Colonic mucosa (tissue), 4 donors: ENCODE measurements at regions not wholly inside any gene's neighbourhood (a gene's known extent, or its start where the extent isn't known, plus 50 kb on each side); places are given as distances from the start of the nearest gene placed in this dataset.

Source experiments
- DNase-seq: peaks from one replicate; pipeline ENCODE4 v3.0.0-alpha.2; 2020
- H3K27ac ChIP-seq: fragments of 200-600 bp; one replicate; pipeline ENCODE4 v1.8.0; 2021
- H3K27me3 ChIP-seq: fragments of 200-600 bp; one replicate; pipeline ENCODE4 v1.8.0; 2021
- H3K36me3 ChIP-seq: fragments of 200-600 bp; one replicate; pipeline ENCODE4 v1.8.0; 2021
- H3K4me1 ChIP-seq: fragments of 200-600 bp; one replicate; pipeline ENCODE4 v1.8.0; 2021; ENCODE audit warnings: mild to moderate bottlenecking
- H3K4me3 ChIP-seq: fragments of 200-600 bp; one replicate; pipeline ENCODE4 v1.8.0; 2021
- H3K9ac ChIP-seq, 2 donors: one replicate each; pipeline ENCODE4 v1.7.0; 2013; ENCODE audit warnings: control low read depth in 2 of 2, low read depth in 2 of 2, low read length in 2 of 2
- H3K9me3 ChIP-seq: fragments of 200-600 bp; one replicate; pipeline ENCODE4 v1.8.0; 2021
- CTCF ChIP-seq: fragments of 200-600 bp; IDR thresholded peaks from one replicate; pipeline ENCODE4 v1.8.0; 2022; ENCODE audit warnings: antibody characterized with exemption, mild to moderate bottlenecking
- intact Hi-C: fragments of 100-400 bp; cut with DNase I; formaldehyde crosslinking; loops from one replicate; pipeline ENCODE4 v1.14.1; 2022
- donor health status: healthy.
- donor health status: DM: no; HTN: no; CAD: no.
- donor health status: DM: no; HTN: no; CAD: no.

- Histone ChIP-seq H3K4me1 (no peaks in the 10 kb centered on the region), H3K27me3 (no peaks in the 10 kb centered on the region), H3K4me3 (no peak overlapping the region), H3K9ac (no peak overlapping the region), H3K9me3 (no peaks in the 10 kb centered on the region), H3K27ac (no peak overlapping the region), H3K36me3 (no peaks in the 10 kb centered on the region)
- intact Hi-C loops: no loop called here
- no peak for TF ChIP-seq CTCF
- peak; percentile 15 for DNase-seq
Measured at GRCh38 chr2:129910446-129911362, 68.8 kb upstream of the RAB6C start.

- intact Hi-C loops: no loop called here
- no peak overlapping the region for H3K4me3 ChIP-seq
- H3K9ac ChIP-seq: no peak overlapping the region
Measured at GRCh38 chr2:129911363-129912065, 68.0 kb upstream of the RAB6C start.

GRCh38 chr2:129912066-129912820, 67.2 kb upstream of the RAB6C start:
- peak; percentile 5 for DNase-seq
- Histone ChIP-seq H3K9ac (no peak overlapping the region), H3K27ac (no peak overlapping the region), H3K9me3 (no peaks in the 10 kb centered on the region), H3K4me3 (no peak overlapping the region), H3K4me1 (no peaks in the 10 kb centered on the region), H3K27me3 (no peaks in the 10 kb centered on the region), H3K36me3 (no peaks in the 10 kb centered on the region)
- no peak for TF ChIP-seq CTCF
- intact Hi-C loops: no loop called here

More at GRCh38 chr2:129911363-129912065, 68.0 kb upstream of the RAB6C start:
- Histone ChIP-seq H3K27ac (no peak overlapping the region), H3K9me3 (no peaks in the 10 kb centered on the region), H3K4me1 (no peaks in the 10 kb centered on the region), H3K36me3 (no peaks in the 10 kb centered on the region), H3K27me3 (no peaks in the 10 kb centered on the region)
- no peak for TF ChIP-seq CTCF
- DNase-seq: peak; percentile 12

GRCh38 chr2:129912871-129913694, 66.4 kb upstream of the RAB6C start:
- peak; percentile 6 for DNase-seq

More at GRCh38 chr2:129912871-129913694, 66.4 kb upstream of the RAB6C start:
- Histone ChIP-seq H3K4me1 (no peaks in the 10 kb centered on the region), H3K4me3 (no peak overlapping the region), H3K9me3 (no peaks in the 10 kb centered on the region), H3K36me3 (no peaks in the 10 kb centered on the region), H3K27ac (no peak overlapping the region), H3K27me3 (no peaks in the 10 kb centered on the region), H3K9ac (no peak overlapping the region)
- intact Hi-C loops: no loop called here
- no peak for TF ChIP-seq CTCF
